HCT116 (cell line): ENCODE measurements at regions not wholly inside any gene's neighbourhood (a gene's known extent, or its start where the extent isn't known, plus 50 kb on each side); places are given as distances from the start of the nearest gene placed in this dataset.
"Not testable (repeated sequence)": the region's sequence is repeated elsewhere in the genome, so short reads cannot be mapped to it uniquely, and the experiment has no call there.

Experiments
- ATAC-seq: fragments of 200-7000 bp; cut with Tn5 transposase; 2 replicates; pipeline ENCODE4 v1.9.1; 2020; ENCODE audit warnings: mild to moderate bottlenecking, moderate library complexity
- BruUV-seq: library from RNA; stranded (reverse); fragments of 400-500 nt; replicated peaks from 2 replicates; lab custom pipeline; 2021; lab: Mats Ljungman, UMichigan
- CTCF ChIA-PET: fragments of 300-600 bp; sonication (Branson Sonifier 250); formaldehyde crosslinking; loops from one replicate; lab custom pipeline; 2021; ENCODE audit warnings: antibody characterized with exemption; lab: Charles Lee
- POLR2A ChIA-PET: fragments of 300-600, 350-600 bp; sonication (Branson Sonifier 250); formaldehyde crosslinking; loops from one replicate; lab custom pipeline; 2021; ENCODE audit warnings: antibody characterized with exemption; lab: Charles Lee
- RAD21 ChIA-PET, 2 experiments: fragments of 300-600 bp; sonication (Branson Sonifier 250); formaldehyde crosslinking; loops; one replicate each; lab custom pipeline; 2023; ENCODE audit warnings: low total read pairs in 2 of 2; ENCODE audit not compliant: uncharacterized antibody in 2 of 2, unreplicated experiment in 2 of 2, low non-redundant PET in 1 of 2; lab: Charles Lee
- DNase-seq: peaks from one replicate; pipeline ENCODE4 v3.0.0-alpha.2; 2010; ENCODE audit warnings: low read depth, low spot score
- H2AFZ ChIP-seq: fragments of 200-600 bp; shearing (Covaris generic), sonication (generic); 2 replicates; pipeline ENCODE4 v1.6.1; 2017; ENCODE audit warnings: low read depth, mixed run types, mixed read lengths, antibody characterized with exemption, low read length; ENCODE audit not compliant: poor library complexity, severe bottlenecking
- H3K27ac ChIP-seq: 2 replicates; pipeline ENCODE4 v1.5.1; 2012; ENCODE audit warnings: low read depth, low read length
- H3K27me3 ChIP-seq: fragments of 200-600 bp; sonication (generic); 2 replicates; pipeline ENCODE4 v1.6.1; 2016; ENCODE audit warnings: mixed run types, low read length, mixed read lengths; ENCODE audit not compliant: insufficient read depth
- H3K36me3 ChIP-seq, 2 experiments: fragments of 200-500 bp in 1 of 2; fragments of 200-600 bp in 1 of 2; sonication (Bioruptor generic) in 1 of 2; sonication (generic) in 1 of 2; 2 replicates each; pipeline versions ENCODE4 v1.5.1 to v1.6.1; 2014 to 2016; ENCODE audit warnings: low read length in 2 of 2, inconsistent platforms in 1 of 2, mixed read lengths in 1 of 2, mixed run types in 1 of 2; ENCODE audit not compliant: insufficient read depth in 2 of 2, control insufficient read depth in 1 of 2
- H3K4me1 ChIP-seq, 2 experiments: fragments of 200-600 bp in 1 of 2; sonication (generic) in 1 of 2; 2 replicates each; pipeline versions ENCODE4 v1.5.1 to v1.6.1; 2012 to 2017; ENCODE audit warnings: low read length in 2 of 2, inconsistent platforms in 1 of 2, mild to moderate bottlenecking in 1 of 2, mixed read lengths in 1 of 2, mixed run types in 1 of 2, moderate library complexity in 1 of 2; ENCODE audit not compliant: insufficient read depth in 2 of 2, control insufficient read depth in 1 of 2
- H3K4me2 ChIP-seq: fragments of 200-600 bp; sonication (generic); 2 replicates; pipeline ENCODE4 v1.6.1; 2017; ENCODE audit warnings: mixed run types, low read length, mixed read lengths
- H3K4me3 ChIP-seq, 2 experiments: fragments of 200-600 bp in 1 of 2; sonication (generic) in 1 of 2; replicated peaks in 1 of 2; 2 replicates each; pipeline ENCODE4 v1.5.1; 2011 to 2016; ENCODE audit warnings: low read length in 2 of 2, control low read depth in 1 of 2, low read depth in 1 of 2, mild to moderate bottlenecking in 1 of 2, mixed read lengths in 1 of 2, mixed run types in 1 of 2
- H3K79me2 ChIP-seq: fragments of 200-600 bp; sonication (generic); 2 replicates; pipeline ENCODE4 v1.6.1; 2017; ENCODE audit warnings: mild to moderate bottlenecking, mixed run types, low read length, moderate library complexity, mixed read lengths; ENCODE audit not compliant: insufficient read depth
- H3K9ac ChIP-seq: fragments of 200-600 bp; sonication (generic); 2 replicates; pipeline ENCODE4 v1.6.1; 2016; ENCODE audit warnings: low read length, mixed read lengths
- H3K9me2 ChIP-seq: fragments of 200-600 bp; sonication (generic), shearing (Covaris generic); 2 replicates; pipeline ENCODE4 v1.6.1; 2017; ENCODE audit warnings: mixed run types, mild to moderate bottlenecking, moderate library complexity; ENCODE audit not compliant: insufficient read depth
- H3K9me3 ChIP-seq, 2 experiments: fragments of 200-500 bp in 1 of 2; fragments of 200-600 bp in 1 of 2; sonication (Bioruptor generic) in 1 of 2; sonication (generic) in 1 of 2; 2 replicates each; pipeline ENCODE4 v1.6.1; 2014 to 2017; ENCODE audit warnings: low read length in 2 of 2, mixed read lengths in 2 of 2, inconsistent platforms in 1 of 2, low read depth in 1 of 2, mild to moderate bottlenecking in 1 of 2, mixed run types in 1 of 2, moderate library complexity in 1 of 2; ENCODE audit not compliant: control insufficient read depth in 1 of 2, insufficient read depth in 1 of 2
- H4K20me1 ChIP-seq: fragments of 200-600 bp; sonication (generic), shearing (Covaris generic); 2 replicates; pipeline ENCODE4 v1.6.1; 2017; ENCODE audit warnings: mixed run types, mild to moderate bottlenecking, moderate library complexity; ENCODE audit not compliant: insufficient read depth
- EZH2 ChIP-seq: fragments of 200-600 bp; sonication (generic); IDR thresholded peaks from 2 replicates; pipeline ENCODE4 v1.6.1; 2017; ENCODE audit warnings: antibody characterized with exemption, mixed run types
- JUND ChIP-seq: IDR thresholded peaks from 2 replicates; pipeline ENCODE4 v1.6.1; 2012
- RAD21 ChIP-seq: IDR thresholded peaks from 2 replicates; pipeline ENCODE4 v1.6.1; 2012; ENCODE audit warnings: low read depth, mild to moderate bottlenecking
- ZNF274 ChIP-seq: fragments of 200-500 bp; sonication (Bioruptor generic); IDR thresholded peaks from 2 replicates; pipeline ENCODE4 v1.6.1; 2014; ENCODE audit warnings: mild to moderate bottlenecking, low read depth, low read length, inconsistent platforms
- intact Hi-C: fragments of 100-400 bp; cut with micrococcal nuclease; formaldehyde crosslinking; loops from 2 replicates; pipeline ENCODE4 v1.10.0; 2022
- TF ChIP-seq, protein P1 (sequence below): IDR thresholded peaks from 2 replicates; pipeline ENCODE4 v1.6.1; 2011; ENCODE audit warnings: mild to moderate bottlenecking, low read length, moderate library complexity; ENCODE audit not compliant: insufficient replicate concordance; ENCODE audit errors: extremely low read depth
- TF ChIP-seq, protein P2 (sequence below): IDR thresholded peaks from 2 replicates; pipeline ENCODE4 v1.6.1; 2012
- TF ChIP-seq, protein P3 (sequence below): IDR thresholded peaks from 2 replicates; pipeline ENCODE4 v1.6.1; 2012

DNA sequence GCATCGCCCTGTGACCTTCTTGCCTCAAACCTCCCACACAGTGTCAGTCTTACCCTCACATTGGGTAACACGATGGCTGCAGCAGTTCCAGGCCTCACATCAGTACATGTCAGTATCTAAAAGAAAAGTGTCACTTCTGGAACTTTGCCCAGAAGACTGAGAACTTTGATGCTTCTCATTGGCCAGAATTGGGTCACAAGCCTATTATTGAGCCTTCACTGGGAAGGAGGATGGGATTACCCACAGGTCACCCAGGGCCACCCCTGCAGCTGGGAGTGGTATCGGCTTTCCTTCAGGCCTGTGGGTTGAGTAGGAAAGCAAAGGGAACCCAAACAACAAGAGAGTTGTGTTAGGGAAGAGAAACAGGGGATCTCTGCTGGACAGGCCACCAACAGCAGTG, 111.5 kb downstream of the NPY start:
- no peaks in the 10 kb centered on the region for H3K9me3 ChIP-seq
- BruUV-seq, result no TSS peak
- intact Hi-C loops, result no loop called here
- TF ChIP-seq, protein P1, sequence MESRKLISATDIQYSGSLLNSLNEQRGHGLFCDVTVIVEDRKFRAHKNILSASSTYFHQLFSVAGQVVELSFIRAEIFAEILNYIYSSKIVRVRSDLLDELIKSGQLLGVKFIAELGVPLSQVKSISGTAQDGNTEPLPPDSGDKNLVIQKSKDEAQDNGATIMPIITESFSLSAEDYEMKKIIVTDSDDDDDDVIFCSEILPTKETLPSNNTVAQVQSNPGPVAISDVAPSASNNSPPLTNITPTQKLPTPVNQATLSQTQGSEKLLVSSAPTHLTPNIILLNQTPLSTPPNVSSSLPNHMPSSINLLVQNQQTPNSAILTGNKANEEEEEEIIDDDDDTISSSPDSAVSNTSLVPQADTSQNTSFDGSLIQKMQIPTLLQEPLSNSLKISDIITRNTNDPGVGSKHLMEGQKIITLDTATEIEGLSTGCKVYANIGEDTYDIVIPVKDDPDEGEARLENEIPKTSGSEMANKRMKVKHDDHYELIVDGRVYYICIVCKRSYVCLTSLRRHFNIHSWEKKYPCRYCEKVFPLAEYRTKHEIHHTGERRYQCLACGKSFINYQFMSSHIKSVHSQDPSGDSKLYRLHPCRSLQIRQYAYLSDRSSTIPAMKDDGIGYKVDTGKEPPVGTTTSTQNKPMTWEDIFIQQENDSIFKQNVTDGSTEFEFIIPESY, result no peak
- no peak for TF ChIP-seq RAD21
- TF ChIP-seq, protein P2, sequence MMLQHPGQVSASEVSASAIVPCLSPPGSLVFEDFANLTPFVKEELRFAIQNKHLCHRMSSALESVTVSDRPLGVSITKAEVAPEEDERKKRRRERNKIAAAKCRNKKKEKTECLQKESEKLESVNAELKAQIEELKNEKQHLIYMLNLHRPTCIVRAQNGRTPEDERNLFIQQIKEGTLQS, result no peak
- TF ChIP-seq ZNF274, result no peak
- TF ChIP-seq, protein P3, sequence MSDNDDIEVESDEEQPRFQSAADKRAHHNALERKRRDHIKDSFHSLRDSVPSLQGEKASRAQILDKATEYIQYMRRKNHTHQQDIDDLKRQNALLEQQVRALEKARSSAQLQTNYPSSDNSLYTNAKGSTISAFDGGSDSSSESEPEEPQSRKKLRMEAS, result no peak
- no peak for TF ChIP-seq JUND
- no peak for TF ChIP-seq EZH2
- DNase-seq, result no peak
- no peak overlapping the region for H3K9ac ChIP-seq
- no peak overlapping the region for H3K4me2 ChIP-seq
- ChIA-PET POLR2A (no interaction called here), CTCF (interaction anchor here (1.2 kb wide), 1 partner anchor 192 kb away, joined by 3 read pairs; no protein-coding TSS in a partner anchor), RAD21 (no interaction called here)
- no peaks in the 10 kb centered on the region for H3K36me3 ChIP-seq
- H2AFZ ChIP-seq, result no peak overlapping the region
- no peaks in the 10 kb centered on the region for H3K27me3 ChIP-seq
- H3K4me3 ChIP-seq, result no peak overlapping the region
- no peaks in the 10 kb centered on the region for H3K9me2 ChIP-seq
- H3K27ac ChIP-seq, result no peak overlapping the region
- H3K4me1 ChIP-seq, result no peaks in the 10 kb centered on the region
- no peak for ATAC-seq
- H3K79me2 ChIP-seq, result no peaks in the 10 kb centered on the region
- H4K20me1 ChIP-seq, result no peaks in the 10 kb centered on the region

DNA sequence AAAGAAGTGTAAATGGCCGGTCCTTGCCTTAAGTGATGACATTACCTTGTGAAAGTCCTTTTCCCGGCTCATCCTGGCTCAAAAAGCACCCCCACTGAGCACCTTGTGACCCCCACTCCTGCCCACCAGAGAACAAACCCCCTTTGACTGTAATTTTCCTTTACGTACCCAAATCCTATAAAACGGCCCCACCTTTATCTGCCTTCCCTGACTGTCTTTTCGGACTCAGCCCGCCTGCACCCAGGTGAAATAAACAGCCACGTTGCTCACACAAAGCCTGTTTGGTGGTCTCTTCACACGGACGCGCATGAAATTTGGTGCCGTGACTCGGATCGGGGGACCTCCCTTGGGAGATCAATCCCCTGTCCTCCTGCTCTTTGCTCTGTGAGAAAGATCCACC, 112.4 kb downstream of the NPY start:
- H3K79me2 ChIP-seq, CTCF ChIA-PET, intact Hi-C loops, H4K20me1 ChIP-seq, POLR2A ChIA-PET, H3K9me3 ChIP-seq, H3K27me3 ChIP-seq, H3K4me3 ChIP-seq, H3K4me1 ChIP-seq, ATAC-seq, H3K9ac ChIP-seq, H2AFZ ChIP-seq, BruUV-seq, H3K9me2 ChIP-seq, DNase-seq, RAD21 ChIA-PET, H3K27ac ChIP-seq, H3K4me2 ChIP-seq, H3K36me3 ChIP-seq: not testable (repeated sequence)
